K562 (cell line): ENCODE measurements at regions not wholly inside any gene's neighbourhood (a gene's known extent, or its start where the extent isn't known, plus 50 kb on each side); places are given as distances from the start of the nearest gene placed in this dataset.

Experiments used
- ATAC-seq: fragments of 200-7000 bp; cut with Tn5 transposase; 3 replicates; pipeline ENCODE4 v1.9.1; 2020; ENCODE audit warnings: moderate library complexity
- BruUV-seq: library from RNA; stranded (reverse); fragments of 400-500 nt; replicated peaks from 2 replicates; lab custom pipeline; 2021; lab: Mats Ljungman, UMichigan
- CTCF ChIA-PET: fragments of 300-600 bp; formaldehyde crosslinking; extraction: SDS; loops from one replicate; lab custom pipeline; 2021; ENCODE audit warnings: low intra/inter-chr PET ratio; lab: Yijun Ruan, JAX
- POLR2A ChIA-PET: fragments of 300-600, 350-650 bp; sonication (Branson Sonifier 250); formaldehyde crosslinking; extraction: SDS; loops from one replicate; lab custom pipeline; 2021; ENCODE audit warnings: antibody characterized with exemption, inconsistent platforms; lab: Yijun Ruan, JAX
- DNase-seq, 4 experiments: peaks; one replicate each; pipeline versions ENCODE4 v3.0.0 to v3.0.0-alpha.2; 2011 to 2018; ENCODE audit warnings: low spot score in 3 of 4, mixed read lengths in 3 of 4; ENCODE audit errors: extremely low read depth in 1 of 4
- FAIRE-seq: peaks from 2 replicates; lab custom pipeline; 2011; peaks lifted over from hg19 to GRCh38; lab: Jason Lieb, UNC
- H2AFZ ChIP-seq: 2 replicates; pipeline ENCODE4 v1.6.0; 2011; ENCODE audit warnings: low read depth, low read length, control low read depth, inconsistent platforms
- H3K27ac ChIP-seq: fragments of 200-600 bp; 3 replicates; pipeline ENCODE4 v1.8.0; 2011; ENCODE audit warnings: low read depth, mild to moderate bottlenecking, control low read depth, inconsistent platforms, low read length, moderate library complexity, mixed read lengths; ENCODE audit errors: extremely low read depth
- H3K27me3 ChIP-seq, 2 experiments: fragments of 300-600 bp in 1 of 2; 2 replicates in 1 of 2; 3 replicates in 1 of 2; pipeline versions ENCODE4 v1.6.0 to v1.8.0; 2011; ENCODE audit warnings: inconsistent platforms in 2 of 2, low read length in 2 of 2, mild to moderate bottlenecking in 1 of 2, mixed read lengths in 1 of 2, moderate library complexity in 1 of 2; ENCODE audit not compliant: control insufficient read depth in 2 of 2, insufficient read depth in 2 of 2
- H3K36me3 ChIP-seq: fragments of 300-600 bp; 3 replicates; pipeline ENCODE4 v1.8.0; 2011; ENCODE audit warnings: mild to moderate bottlenecking, low read length, inconsistent platforms; ENCODE audit not compliant: control insufficient read depth, insufficient read depth
- H3K4me1 ChIP-seq, 2 experiments: fragments of 200-600 bp in 1 of 2; replicated peaks in 1 of 2; 2 replicates in 1 of 2; 3 replicates in 1 of 2; pipeline versions ENCODE4 v1.5.1 to v1.8.0; 2011; ENCODE audit warnings: inconsistent platforms in 2 of 2, low read length in 2 of 2, mild to moderate bottlenecking in 1 of 2, mixed read lengths in 1 of 2, moderate library complexity in 1 of 2; ENCODE audit not compliant: control insufficient read depth in 2 of 2, insufficient read depth in 2 of 2
- H3K4me2 ChIP-seq: 2 replicates; pipeline ENCODE4 v1.6.1; 2011; ENCODE audit warnings: low read length, control low read depth, inconsistent platforms, mixed read lengths; ENCODE audit not compliant: insufficient read depth
- H3K4me3 ChIP-seq: fragments of 200-600 bp; sonication (generic), shearing (Covaris generic); 2 replicates; pipeline ENCODE4 v1.5.1; 2016; ENCODE audit warnings: control low read depth, inconsistent platforms
- H3K79me2 ChIP-seq: fragments of 200-600 bp; 3 replicates; pipeline ENCODE4 v1.8.0; 2011; ENCODE audit warnings: low read length, inconsistent platforms; ENCODE audit not compliant: control insufficient read depth, insufficient read depth
- H3K9ac ChIP-seq, 2 experiments: 2 replicates each; pipeline versions ENCODE4 v1.6.0 to v1.6.1; 2011; ENCODE audit warnings: low read depth in 2 of 2, low read length in 2 of 2, control low read depth in 1 of 2, inconsistent platforms in 1 of 2, mild to moderate bottlenecking in 1 of 2, mixed read lengths in 1 of 2; ENCODE audit not compliant: insufficient read depth in 1 of 2
- H3K9me1 ChIP-seq: one replicate; pipeline ENCODE4 v1.6.0; 2011; ENCODE audit warnings: inconsistent platforms, mild to moderate bottlenecking, low read length, moderate library complexity; ENCODE audit not compliant: control insufficient read depth, insufficient read depth
- H3K9me3 ChIP-seq: replicated peaks from 2 replicates; pipeline ENCODE4 v1.5.1; 2011; ENCODE audit warnings: low read depth, low read length, inconsistent platforms; ENCODE audit not compliant: control insufficient read depth, insufficient read depth
- H4K20me1 ChIP-seq: replicated peaks from 2 replicates; pipeline ENCODE4 v1.6.1; 2011; ENCODE audit warnings: low read length, inconsistent platforms, mixed read lengths; ENCODE audit not compliant: control insufficient read depth, insufficient read depth
- MAFG ChIP-seq: fragments of 450-650 bp; conservative IDR thresholded peaks from 2 replicates; pipeline ENCODE4 v1.6.1; 2016; ENCODE audit warnings: missing genetic modification characterization, missing compliant biosample characterization
- NFE2 ChIP-seq: IDR thresholded peaks from 2 replicates; pipeline ENCODE4 v1.6.1; 2014; ENCODE audit warnings: antibody characterized with exemption, low read depth
- PURB ChIP-seq: sonication (generic); formaldehyde crosslinking; IDR thresholded peaks from 2 replicates; pipeline ENCODE4 v1.9.0; 2021; ENCODE audit warnings: low read depth, mild to moderate bottlenecking, missing genetic modification reagents
- WGBS: fragments of 100-300 bp; shearing (Covaris generic); methylation state at CpG from one replicate; pipeline ENCODE4 v1.1.6; 2016; ENCODE audit warnings: low coverage, mixed read lengths; ENCODE audit not compliant: insufficient coverage; ENCODE audit errors: missing lambda C conversion rate; 5-methylcytosine and 5-hydroxymethylcytosine counted together
- in situ Hi-C: fragments of 300-500 bp; cut with MboI; formaldehyde crosslinking; loops from 4 replicates; pipeline ENCODE4 v1.15.0; 2018; ENCODE audit warnings: inconsistent platforms, mixed read lengths
- intact Hi-C: fragments of 100-400 bp; cut with micrococcal nuclease; formaldehyde crosslinking; loops from 2 replicates; pipeline ENCODE4 v1.14.2; 2022
- TF ChIP-seq, protein P1 (sequence below): fragments of 450-650 bp; IDR thresholded peaks from 2 replicates; pipeline ENCODE4 v1.6.1; 2018; ENCODE audit not compliant: partially characterized antibody

DNA sequence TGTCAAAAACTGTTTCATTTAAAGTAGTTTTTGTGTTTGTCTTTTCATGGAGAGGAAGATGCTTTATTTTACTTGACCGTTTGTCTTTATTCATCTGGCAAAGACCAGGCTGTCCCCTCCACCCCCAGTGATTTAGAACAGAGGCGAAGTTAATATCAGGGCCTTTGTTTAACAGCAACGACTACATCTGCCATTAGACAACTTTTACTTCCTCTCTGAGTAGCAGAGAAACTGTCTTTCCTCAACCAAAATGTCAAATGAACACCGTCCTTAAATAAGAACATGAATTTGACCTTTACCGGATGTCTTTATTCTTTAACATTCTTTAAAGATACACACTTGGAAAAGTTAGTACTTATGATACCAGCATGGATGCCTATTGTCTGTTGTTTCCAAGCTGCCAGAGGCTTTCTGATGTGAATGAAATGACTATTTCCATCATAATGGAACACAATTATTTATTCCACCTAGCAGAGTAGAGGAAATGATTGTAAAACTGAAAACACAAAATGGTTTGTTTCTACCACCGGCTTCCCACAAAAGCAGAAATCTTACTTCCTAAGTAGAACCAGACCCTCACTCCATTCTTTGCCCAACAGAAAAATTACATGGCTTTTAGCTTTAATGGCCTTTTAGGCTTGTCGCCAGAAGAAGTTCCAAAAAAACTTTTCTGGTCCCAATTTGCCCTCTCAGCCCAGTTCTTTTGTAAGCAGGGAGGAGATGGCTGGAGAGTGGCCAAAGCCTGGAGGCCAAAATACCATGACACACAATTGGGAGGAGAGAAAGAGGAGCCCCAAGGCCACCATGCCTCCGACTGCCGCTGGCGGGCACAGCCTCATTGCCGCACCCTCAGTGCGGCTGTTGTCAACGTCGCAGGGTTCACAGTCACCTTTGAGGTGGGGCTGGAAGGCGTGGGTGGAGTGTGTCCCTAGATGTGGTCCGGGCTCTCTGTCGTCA lies 168.5 kb downstream of the TEX36 start:
- DNase-seq (no peak), ATAC-seq (no peak), FAIRE-seq (no peak)
- Histone ChIP-seq H3K79me2 (no peaks in the 10 kb centered on the region), H3K4me2 (no peak overlapping the region), H3K27ac (no peak overlapping the region), H3K27me3 (peaks cover 4 to 11% of the 10 kb centered on the region in 2 experiments; a peak in 4 of 5 replicates), H3K36me3 (no peaks in the 10 kb centered on the region), H3K9ac (no peak overlapping the region), H3K4me1 (no peaks in the 10 kb centered on the region), H3K9me3 (no peaks in the 10 kb centered on the region), H4K20me1 (no peaks in the 10 kb centered on the region), H2AFZ (no peak overlapping the region), H3K4me3 (no peak overlapping the region), H3K9me1 (no peaks in the 10 kb centered on the region)
- in situ Hi-C loops: no loop called here
- POLR2A ChIA-PET: no interaction called here
- no peak for TF ChIP-seq MAFG (tag)
- CTCF ChIA-PET: no interaction called here
- under 1% methylated on average over 16 of the region's 17 CpGs for WGBS
- no TSS peak for BruUV-seq
- intact Hi-C loops: no loop called here

DNA sequence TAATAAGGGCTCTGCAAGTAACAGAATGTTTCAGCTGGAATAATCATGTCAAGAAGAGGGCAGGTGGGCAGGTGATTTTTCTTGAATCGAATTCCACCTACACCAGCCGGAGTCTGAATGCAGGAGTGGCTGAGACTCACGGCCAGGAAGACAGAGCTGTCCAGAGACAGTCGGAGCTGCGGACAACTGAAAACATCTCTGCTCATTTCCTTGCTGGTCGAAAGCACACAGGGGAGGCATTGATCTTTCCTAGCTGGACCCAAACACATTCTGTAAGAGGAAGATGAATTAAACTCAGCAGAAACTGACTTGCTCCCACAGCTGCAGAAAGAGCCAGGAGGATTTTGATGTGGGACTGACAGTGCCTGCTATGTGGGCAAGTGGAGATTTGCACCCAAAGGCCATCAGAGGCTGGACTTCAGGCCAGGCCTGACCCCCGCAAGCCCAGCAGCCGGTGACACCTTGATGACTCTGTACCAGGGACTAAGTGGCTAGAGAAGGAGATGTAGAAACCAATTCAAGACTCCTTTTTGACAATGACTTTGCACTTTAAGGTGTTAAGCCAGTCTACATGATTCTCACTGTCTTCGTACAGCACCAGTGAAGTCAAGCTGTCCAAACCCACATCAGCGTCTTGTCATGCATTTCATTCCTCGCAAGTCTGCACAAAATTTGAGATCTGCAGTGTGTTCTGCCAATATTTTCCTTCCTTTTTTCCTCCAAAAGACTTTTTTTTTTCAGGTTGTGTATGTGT lies 169.4 kb downstream of the TEX36 start:
- 0% methylated on average over 11 of the region's 11 CpGs for whole genome bisulfite sequencing
- no peaks in the 10 kb centered on the region for H3K79me2 ChIP-seq
- H3K4me1 ChIP-seq: no peaks in the 10 kb centered on the region
- in situ Hi-C loops (no loop called here), intact Hi-C loops (no loop called here)
- no TSS peak for BruUV-seq
- H4K20me1 ChIP-seq: no peaks in the 10 kb centered on the region
- H3K4me3 ChIP-seq: no peak overlapping the region
- ChIA-PET CTCF (no interaction called here), POLR2A (no interaction called here)
- H3K4me2 ChIP-seq: no peak overlapping the region
- no peak overlapping the region for H3K27ac ChIP-seq
- DNase-seq (no peak), ATAC-seq (no peak), FAIRE-seq (no peak)
- H3K9me3 ChIP-seq: no peaks in the 10 kb centered on the region
- no peaks in the 10 kb centered on the region for H3K9me1 ChIP-seq
- H2AFZ ChIP-seq: no peak overlapping the region
- H3K36me3 ChIP-seq: no peaks in the 10 kb centered on the region
- H3K27me3 ChIP-seq: peaks cover 4 to 13% of the 10 kb centered on the region in 2 experiments; a peak in 4 of 5 replicates
- H3K9ac ChIP-seq: no peak overlapping the region
- no peak for TF ChIP-seq PURB (CRISPR knock-in tag)
- peak; percentile 55 for TF ChIP-seq MAFG (tag)
- TF ChIP-seq, protein P1, sequence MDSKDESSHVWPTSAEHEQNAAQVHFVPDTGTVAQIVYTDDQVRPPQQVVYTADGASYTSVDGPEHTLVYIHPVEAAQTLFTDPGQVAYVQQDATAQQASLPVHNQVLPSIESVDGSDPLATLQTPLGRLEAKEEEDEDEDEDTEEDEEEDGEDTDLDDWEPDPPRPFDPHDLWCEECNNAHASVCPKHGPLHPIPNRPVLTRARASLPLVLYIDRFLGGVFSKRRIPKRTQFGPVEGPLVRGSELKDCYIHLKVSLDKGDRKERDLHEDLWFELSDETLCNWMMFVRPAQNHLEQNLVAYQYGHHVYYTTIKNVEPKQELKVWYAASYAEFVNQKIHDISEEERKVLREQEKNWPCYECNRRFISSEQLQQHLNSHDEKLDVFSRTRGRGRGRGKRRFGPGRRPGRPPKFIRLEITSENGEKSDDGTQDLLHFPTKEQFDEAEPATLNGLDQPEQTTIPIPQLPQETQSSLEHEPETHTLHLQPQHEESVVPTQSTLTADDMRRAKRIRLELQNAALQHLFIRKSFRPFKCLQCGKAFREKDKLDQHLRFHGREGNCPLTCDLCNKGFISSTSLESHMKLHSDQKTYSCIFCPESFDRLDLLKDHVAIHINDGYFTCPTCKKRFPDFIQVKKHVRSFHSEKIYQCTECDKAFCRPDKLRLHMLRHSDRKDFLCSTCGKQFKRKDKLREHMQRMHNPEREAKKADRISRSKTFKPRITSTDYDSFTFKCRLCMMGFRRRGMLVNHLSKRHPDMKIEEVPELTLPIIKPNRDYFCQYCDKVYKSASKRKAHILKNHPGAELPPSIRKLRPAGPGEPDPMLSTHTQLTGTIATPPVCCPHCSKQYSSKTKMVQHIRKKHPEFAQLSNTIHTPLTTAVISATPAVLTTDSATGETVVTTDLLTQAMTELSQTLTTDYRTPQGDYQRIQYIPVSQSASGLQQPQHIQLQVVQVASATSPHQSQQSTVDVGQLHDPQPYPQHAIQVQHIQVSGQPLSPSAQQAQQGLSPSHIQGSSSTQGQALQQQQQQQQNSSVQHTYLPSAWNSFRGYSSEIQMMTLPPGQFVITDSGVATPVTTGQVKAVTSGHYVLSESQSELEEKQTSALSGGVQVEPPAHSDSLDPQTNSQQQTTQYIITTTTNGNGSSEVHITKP: no peak
- TF ChIP-seq NFE2: peak; percentile 52
